Ascending aorta (tissue), 2 donors: ENCODE measurements at regions not wholly inside any gene's neighbourhood (a gene's known extent, or its start where the extent isn't known, plus 50 kb on each side); places are given as distances from the start of the nearest gene placed in this dataset.

ENCODE experiments used
- DNase-seq, 2 donors: peaks; one replicate each; pipeline ENCODE4 v3.0.0-alpha.2; 2019; ENCODE audit warnings: low spot score in 2 of 2
- H3K27ac ChIP-seq, 2 donors: fragments of 200-600 bp; sonication (generic); one replicate each; pipeline ENCODE4 v1.5.1; 2016 to 2017; ENCODE audit warnings: mild to moderate bottlenecking in 1 of 2
- H3K27me3 ChIP-seq: fragments of 200-600 bp; sonication (generic); one replicate; pipeline ENCODE4 v1.5.1; 2017
- H3K36me3 ChIP-seq, 2 donors: fragments of 200-600 bp; sonication (generic); one replicate each; pipeline ENCODE4 v1.5.1; 2016
- H3K4me1 ChIP-seq, 2 donors: fragments of 200-600 bp; sonication (generic); one replicate each; pipeline ENCODE4 v1.5.1; 2016 to 2017; ENCODE audit warnings: mild to moderate bottlenecking in 1 of 2
- H3K4me3 ChIP-seq, 2 donors: fragments of 200-600 bp; sonication (generic); one replicate each; pipeline ENCODE4 v1.5.1; 2016 to 2017; ENCODE audit warnings: mild to moderate bottlenecking in 1 of 2
- H3K9me3 ChIP-seq, 2 donors: fragments of 200-600 bp; sonication (generic); one replicate each; pipeline ENCODE4 v1.5.1; 2016
- intact Hi-C: fragments of 100-400 bp; cut with DNase I; formaldehyde crosslinking; loops from one replicate; pipeline ENCODE4 v1.15.1; 2023
- TF ChIP-seq, protein P1 (sequence below), 3 experiments: fragments of 200-600 bp in 2 of 3; fragments of 450-650 bp in 1 of 3; sonication (generic) in 2 of 3; IDR thresholded peaks; one replicate each; pipeline ENCODE4 v1.5.1; 2016 to 2019; ENCODE audit warnings: antibody characterized with exemption in 3 of 3, mild to moderate bottlenecking in 1 of 3, moderate library complexity in 1 of 3

DNA sequence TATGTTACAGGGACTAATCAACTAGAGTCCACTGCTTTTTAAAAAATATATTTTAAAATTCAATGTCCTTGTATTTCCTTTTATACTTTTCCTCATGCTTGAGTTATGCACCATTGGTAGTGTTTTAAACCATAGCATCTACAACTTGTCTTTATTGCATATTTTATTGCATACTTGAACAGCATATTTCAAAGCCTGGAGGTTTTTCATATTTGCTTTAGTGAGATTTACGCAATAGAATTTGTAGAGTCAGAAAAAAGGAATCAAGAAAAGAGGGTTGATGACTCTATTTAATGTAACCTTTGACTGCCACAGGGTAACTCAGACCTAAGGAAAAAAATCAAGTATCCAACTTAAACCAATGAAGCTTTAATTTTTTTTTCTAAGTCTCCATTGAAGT, 1165.7 kb upstream of the IGFBP7 start:
- intact Hi-C loops = no loop called here
- TF ChIP-seq, protein P1, sequence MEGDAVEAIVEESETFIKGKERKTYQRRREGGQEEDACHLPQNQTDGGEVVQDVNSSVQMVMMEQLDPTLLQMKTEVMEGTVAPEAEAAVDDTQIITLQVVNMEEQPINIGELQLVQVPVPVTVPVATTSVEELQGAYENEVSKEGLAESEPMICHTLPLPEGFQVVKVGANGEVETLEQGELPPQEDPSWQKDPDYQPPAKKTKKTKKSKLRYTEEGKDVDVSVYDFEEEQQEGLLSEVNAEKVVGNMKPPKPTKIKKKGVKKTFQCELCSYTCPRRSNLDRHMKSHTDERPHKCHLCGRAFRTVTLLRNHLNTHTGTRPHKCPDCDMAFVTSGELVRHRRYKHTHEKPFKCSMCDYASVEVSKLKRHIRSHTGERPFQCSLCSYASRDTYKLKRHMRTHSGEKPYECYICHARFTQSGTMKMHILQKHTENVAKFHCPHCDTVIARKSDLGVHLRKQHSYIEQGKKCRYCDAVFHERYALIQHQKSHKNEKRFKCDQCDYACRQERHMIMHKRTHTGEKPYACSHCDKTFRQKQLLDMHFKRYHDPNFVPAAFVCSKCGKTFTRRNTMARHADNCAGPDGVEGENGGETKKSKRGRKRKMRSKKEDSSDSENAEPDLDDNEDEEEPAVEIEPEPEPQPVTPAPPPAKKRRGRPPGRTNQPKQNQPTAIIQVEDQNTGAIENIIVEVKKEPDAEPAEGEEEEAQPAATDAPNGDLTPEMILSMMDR (IDR thresholded peaks at IDR 0.05) = no peak
- no peaks in the 10 kb centered on the region for H3K4me1 ChIP-seq
- no peak for DNase-seq
- no peak overlapping the region for H3K27ac ChIP-seq
- H3K9me3 ChIP-seq = no peaks in the 10 kb centered on the region
- no peaks in the 10 kb centered on the region for H3K36me3 ChIP-seq
- H3K4me3 ChIP-seq = no peak overlapping the region
- H3K27me3 ChIP-seq = no peaks in the 10 kb centered on the region

DNA sequence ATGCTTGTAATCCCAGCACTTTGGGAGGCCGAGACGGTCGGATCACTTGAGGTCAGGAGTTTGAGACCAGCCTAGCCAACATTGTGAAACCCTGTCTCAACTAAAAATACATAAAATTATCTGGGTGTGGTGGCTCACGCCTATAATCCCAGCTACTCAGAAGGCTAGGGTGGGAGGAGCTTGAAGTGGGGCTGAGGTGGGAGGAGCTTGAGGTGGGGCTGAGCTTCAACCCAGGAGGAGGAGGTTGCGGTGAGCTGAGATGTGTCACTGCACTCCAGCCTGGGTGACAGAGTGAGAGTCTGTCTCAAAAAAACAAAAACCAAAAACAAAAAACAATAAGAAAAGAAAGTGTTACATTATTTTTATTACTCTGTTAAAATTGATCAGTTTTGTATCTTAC, 1164.4 kb upstream of the IGFBP7 start:
- H3K9me3 ChIP-seq = no peaks in the 10 kb centered on the region
- H3K4me3 ChIP-seq = no peak overlapping the region

DNA sequence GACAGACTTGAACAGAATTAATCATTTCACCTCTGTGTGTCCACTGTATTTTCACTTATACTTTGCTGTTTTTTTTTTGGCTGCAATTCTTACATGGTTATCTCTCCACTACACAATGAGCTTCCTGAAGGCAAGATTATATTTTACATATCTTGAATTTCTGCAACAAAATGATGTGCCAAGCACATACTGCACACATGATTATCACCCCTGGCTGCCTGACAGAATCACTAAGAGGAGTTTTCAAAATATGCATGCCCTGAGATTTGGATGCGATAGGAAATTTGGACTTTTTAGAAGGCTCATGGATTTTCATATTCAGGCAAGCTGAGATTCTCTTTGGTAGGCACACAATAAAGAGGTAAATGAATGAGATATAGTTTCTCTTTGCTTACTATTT, 1162.1 kb upstream of the IGFBP7 start:
- Histone ChIP-seq H3K4me3 (no peak overlapping the region), H3K27me3 (no peaks in the 10 kb centered on the region), H3K9me3 (no peaks in the 10 kb centered on the region), H3K27ac (no peak overlapping the region), H3K4me1 (no peaks in the 10 kb centered on the region), H3K36me3 (no peaks in the 10 kb centered on the region)
- DNase-seq = no peak
- intact Hi-C loops = no loop called here
- TF ChIP-seq, protein P1 (IDR thresholded peaks at IDR 0.05) = no peak

More for the DNA sequence above, 1164.4 kb upstream of the IGFBP7 start:
- DNase-seq = no peak
- TF ChIP-seq, protein P1 (IDR thresholded peaks at IDR 0.05) = no peak
- H3K36me3 ChIP-seq = no peaks in the 10 kb centered on the region
- H3K27me3 ChIP-seq = no peaks in the 10 kb centered on the region
- intact Hi-C loops = no loop called here
- no peaks in the 10 kb centered on the region for H3K4me1 ChIP-seq
- H3K27ac ChIP-seq = no peak overlapping the region

DNA sequence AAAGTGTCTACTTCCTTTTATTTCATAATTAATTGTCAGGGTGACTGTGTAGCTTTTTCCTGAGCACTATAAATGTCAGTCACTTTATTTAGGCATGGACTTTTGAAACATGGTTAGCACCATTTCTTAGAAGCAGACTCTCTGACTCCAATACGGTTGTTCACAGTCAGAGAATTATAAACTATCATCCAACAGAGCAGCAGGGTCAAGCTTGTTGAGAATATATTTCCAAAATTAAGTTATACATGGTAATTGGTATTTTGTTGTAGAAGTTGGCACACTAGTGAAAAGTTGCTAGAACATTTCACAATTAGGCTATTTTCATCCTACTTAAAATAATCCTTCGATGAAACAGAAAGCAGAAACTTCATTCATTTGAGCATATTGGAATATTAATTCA, 1155.5 kb upstream of the IGFBP7 start:
- no peaks in the 10 kb centered on the region for H3K9me3 ChIP-seq
- DNase-seq = no peak
- intact Hi-C loops = no loop called here
- peak overlapping the region in 1 of 2 donors; percentile 26 for H3K27ac ChIP-seq
- no peaks in the 10 kb centered on the region for H3K27me3 ChIP-seq
- H3K36me3 ChIP-seq = no peaks in the 10 kb centered on the region
- TF ChIP-seq, protein P1 (IDR thresholded peaks at IDR 0.05) = no peak
- no peaks in the 10 kb centered on the region for H3K4me1 ChIP-seq
- H3K4me3 ChIP-seq = no peak overlapping the region

DNA sequence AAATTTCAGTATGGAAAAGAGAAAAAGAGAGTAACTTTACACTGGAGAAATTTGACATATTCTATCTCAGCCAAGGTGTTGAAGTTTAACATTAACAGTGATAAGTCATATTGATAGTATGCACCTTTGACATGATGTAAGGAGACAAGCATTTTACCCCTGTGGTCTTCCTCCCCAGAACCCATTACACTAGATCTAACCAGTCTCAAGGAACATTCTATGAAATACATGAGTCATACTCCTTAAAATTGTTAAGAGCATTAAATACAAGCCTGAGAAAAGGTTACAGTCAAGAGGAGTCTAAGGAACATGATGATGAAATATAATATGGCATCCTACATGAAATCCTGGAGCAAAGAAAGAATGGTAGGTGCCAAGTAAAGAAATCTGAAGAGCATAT, 1151.3 kb upstream of the IGFBP7 start:
- no peak overlapping the region for H3K27ac ChIP-seq
- TF ChIP-seq, protein P1 (IDR thresholded peaks at IDR 0.05) = no peak
- no peaks in the 10 kb centered on the region for H3K36me3 ChIP-seq
- H3K4me1 ChIP-seq = no peaks in the 10 kb centered on the region
- DNase-seq = no peak
- intact Hi-C loops = no loop called here
- no peak overlapping the region for H3K4me3 ChIP-seq
- no peaks in the 10 kb centered on the region for H3K27me3 ChIP-seq
- no peaks in the 10 kb centered on the region for H3K9me3 ChIP-seq

DNA sequence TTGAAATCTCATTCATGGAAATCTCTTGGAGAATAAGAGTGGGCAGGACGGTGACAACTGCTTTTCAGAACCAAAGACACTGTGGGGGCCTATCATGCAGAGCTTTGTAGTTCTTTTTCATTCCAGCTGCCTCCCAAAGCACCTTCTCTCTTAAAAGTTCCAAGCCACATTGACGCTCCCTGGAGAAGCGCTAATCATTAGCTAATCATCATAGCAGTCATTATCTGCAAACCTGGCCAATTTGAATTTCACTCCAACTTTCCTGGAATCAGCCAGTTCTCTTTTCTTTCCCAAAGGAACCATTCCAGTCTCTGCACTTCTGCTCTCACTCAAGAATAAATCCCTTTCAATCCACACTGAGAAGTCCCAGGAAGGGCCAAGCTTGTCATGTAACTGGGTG, 1144.1 kb upstream of the IGFBP7 start:
- no peak for DNase-seq
- Histone ChIP-seq H3K27me3 (no peaks in the 10 kb centered on the region), H3K27ac (no peak overlapping the region), H3K9me3 (no peaks in the 10 kb centered on the region), H3K4me3 (no peak overlapping the region), H3K36me3 (no peaks in the 10 kb centered on the region), H3K4me1 (no peaks in the 10 kb centered on the region)
- TF ChIP-seq, protein P1 (IDR thresholded peaks at IDR 0.05) = no peak
- intact Hi-C loops = no loop called here
